HG02870 (cell line): ENCODE measurements at regions not wholly inside any gene's neighbourhood (a gene's known extent, or its start where the extent isn't known, plus 50 kb on each side); places are given as distances from the start of the nearest gene placed in this dataset.
"Not testable (repeated sequence)": the region's sequence is repeated elsewhere in the genome, so short reads cannot be mapped to it uniquely, and the experiment has no call there.

Experiments
- ATAC-seq: cut with Tn5 transposase; IDR thresholded peaks from one replicate; pipeline ENCODE4 v1.9.1; 2021; ENCODE audit warnings: mild to moderate bottlenecking, moderate library complexity; ENCODE audit not compliant: unreplicated experiment

DNA sequence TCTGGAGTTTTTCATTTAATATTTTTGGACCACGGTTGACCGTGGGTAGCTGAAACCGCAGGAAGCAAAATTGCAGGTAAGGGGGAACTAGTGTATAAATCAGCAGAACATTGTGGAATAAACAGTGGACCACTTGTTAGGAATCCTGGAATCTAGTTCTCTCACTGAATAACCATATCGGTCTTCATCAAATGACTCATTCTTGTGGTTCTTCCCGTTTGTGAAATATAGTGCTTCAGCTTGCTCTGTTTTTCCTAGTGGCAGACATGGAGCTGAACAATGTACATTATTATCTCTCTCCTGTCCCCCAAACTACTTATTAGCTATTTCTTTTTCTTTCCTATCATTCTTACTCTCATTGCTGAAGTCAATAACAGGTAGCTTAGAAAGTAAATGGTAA lies 61.9 kb downstream of the HSPA13 start:
- no peak for ATAC-seq

GRCh38 chr21:14319805-14320204 lies 63.1 kb downstream of the HSPA13 start:
- ATAC-seq, result no peak

- no peak for ATAC-seq
Measured at GRCh38 chr21:14318578-14318977, 64.4 kb downstream of the HSPA13 start.

GRCh38 chr21:14317507-14317906 lies 65.4 kb downstream of the HSPA13 start:
- ATAC-seq, result no peak

DNA sequence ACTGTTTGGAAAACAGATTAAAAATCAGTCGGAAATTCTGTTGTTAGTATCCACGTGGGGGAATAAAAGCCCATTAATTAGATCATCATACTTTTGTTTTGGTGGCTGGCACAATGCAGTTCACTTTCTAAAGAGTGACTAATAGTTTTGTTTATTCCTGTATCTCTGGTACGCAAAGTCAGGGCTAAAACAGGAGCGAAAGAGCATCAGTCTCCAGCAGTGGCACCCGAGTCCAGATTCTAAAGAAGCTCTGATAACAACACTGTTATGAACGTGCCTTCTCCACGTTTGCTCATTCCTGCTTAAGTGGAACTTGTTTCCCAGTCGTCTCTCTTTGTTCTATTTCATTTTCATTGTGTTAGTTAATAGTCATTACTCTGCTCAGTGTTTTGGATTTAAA lies 69.6 kb downstream of the HSPA13 start:
- ATAC-seq, result no peak

- ATAC-seq, result no peak
Measured at GRCh38 chr21:14312871-14313270, 70.1 kb downstream of the HSPA13 start.

- ATAC-seq, result peak; percentile 58
Measured at GRCh38 chr21:14308234-14308633, 74.7 kb downstream of the HSPA13 start.

DNA sequence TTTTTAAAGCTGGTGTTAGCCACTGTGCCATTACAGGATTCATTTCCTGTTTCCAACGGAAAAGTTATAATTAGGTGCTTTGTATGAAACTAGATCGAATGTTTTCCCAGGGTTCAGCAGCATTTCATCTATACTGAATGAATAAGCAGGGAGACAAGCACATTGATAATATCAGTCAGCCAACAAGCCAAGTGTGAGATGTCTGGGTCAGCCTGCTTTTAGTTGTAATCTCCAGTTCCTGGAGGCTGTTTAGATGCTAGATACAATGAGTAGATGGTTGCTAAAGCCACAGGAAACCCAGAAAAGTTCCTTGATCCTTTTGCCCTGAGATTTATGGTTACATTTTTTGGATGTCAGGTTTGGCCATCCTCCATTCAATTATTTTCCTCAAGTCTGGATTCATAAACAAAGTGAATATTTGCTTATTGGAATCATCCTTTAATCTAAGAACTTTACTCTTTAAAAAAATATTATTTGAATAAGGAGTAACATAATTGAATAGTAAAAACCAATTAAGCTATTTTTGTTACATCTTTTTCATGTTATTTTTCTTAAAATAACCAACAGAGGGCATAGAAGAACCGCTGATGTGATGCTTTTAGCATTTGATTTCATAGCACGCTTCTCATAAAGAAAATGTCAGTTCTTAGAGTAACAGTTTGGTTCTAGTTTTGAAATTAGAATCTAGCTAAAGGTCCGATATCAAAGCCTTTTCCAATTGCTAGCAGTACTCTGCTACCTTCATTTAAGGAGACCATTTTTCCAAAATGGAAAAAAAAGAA lies 76.6 kb downstream of the HSPA13 start:
- ATAC-seq, result no peak

DNA sequence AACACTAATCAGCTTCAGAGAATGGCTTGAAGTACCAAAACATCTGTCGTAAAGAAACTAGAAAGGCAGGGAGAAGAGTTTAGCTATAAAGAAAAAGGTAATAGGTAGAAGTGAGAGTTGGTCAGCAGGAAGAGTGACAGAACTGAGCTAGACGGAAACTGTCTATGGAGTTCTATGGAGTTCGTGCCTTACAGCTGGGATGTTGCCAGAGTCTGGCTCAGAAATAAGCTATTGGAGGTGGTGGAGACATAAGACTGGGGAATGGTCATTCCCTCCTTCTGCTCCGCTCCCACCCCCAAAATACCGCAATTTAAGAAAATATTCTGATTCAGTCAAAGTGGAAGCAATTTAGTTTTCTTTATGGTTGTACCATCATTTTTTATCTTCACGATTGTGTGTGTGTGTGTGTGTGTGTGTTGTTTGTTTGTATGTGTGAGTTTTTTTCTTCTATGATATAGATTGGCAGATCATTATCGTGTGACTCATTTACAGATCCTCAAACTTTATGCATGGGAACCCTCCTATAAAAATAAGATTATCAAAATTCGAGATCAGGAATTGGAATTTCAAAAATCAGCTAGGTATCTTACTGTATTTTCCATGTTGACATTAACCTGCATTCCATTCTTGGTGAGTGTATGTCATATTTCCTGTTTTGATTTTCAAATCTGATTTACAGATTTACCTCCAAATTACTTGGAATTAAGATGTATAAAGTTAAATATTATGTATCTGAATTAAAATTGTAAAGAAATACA lies 79.0 kb downstream of the HSPA13 start:
- ATAC-seq, result no peak

DNA sequence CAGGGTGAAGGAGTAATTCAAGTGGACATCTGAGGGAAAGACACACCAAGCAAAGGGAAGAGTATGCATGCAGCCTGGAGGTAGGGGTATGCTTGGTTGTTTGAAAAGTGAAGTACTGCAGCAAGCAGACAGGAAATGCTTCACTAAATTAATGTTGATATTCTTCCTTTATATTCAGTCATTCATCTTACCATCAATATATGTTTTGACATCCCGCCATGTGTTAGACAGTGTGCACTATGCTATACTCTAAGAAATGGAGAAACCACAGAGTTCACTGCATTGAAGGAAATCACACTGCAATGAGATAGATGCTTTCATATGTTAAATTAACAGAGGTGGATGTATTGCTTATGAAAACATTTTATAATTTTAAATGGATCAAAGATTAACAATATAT lies 82.9 kb downstream of the HSPA13 start:
- no peak for ATAC-seq

DNA sequence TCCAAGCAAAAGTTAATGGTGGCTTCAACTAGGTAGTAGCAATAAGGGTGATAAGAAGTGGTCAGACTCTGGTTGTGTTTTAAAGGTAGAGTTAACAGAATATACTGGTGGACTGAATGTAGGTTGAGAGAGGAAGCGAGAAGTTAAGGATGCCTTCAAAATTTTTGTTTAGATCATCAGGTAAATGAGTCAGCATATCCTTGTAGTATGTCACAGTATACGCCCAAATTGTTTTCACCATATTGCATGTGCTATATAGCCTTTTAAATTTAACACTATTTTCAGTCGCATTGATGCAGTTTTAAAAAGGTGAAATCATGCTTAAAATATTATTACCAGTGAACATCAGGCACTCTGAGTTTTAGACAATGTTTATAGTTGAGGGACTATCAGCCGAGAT lies 74.6 kb downstream of the RBM11 start:
- ATAC-seq, result no peak

GRCh38 chr21:14288922-14289321 lies 73.0 kb downstream of the RBM11 start:
- no peak for ATAC-seq

- ATAC-seq, result no peak
Measured at GRCh38 chr21:14285147-14285761, 69.3 kb downstream of the RBM11 start.

DNA sequence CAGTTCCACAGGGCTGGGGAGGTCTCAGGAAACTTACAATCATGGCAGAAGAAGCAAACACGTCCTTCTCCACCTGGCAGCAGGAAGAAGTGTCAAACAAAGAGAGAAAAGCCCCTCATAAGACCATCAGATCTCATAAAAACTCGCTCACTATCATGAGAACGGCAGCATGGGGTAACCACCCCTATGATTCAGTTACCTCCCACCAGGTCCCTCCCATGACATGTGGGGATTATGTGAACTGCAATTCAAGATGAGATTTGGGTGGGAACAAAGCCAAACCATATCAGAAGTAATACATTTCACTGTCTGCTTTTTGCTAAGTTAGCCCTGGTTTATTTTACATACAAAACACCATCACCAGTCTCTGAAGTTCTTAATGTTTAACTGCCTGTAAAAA lies 68.5 kb downstream of the RBM11 start:
- ATAC-seq, result no peak

DNA sequence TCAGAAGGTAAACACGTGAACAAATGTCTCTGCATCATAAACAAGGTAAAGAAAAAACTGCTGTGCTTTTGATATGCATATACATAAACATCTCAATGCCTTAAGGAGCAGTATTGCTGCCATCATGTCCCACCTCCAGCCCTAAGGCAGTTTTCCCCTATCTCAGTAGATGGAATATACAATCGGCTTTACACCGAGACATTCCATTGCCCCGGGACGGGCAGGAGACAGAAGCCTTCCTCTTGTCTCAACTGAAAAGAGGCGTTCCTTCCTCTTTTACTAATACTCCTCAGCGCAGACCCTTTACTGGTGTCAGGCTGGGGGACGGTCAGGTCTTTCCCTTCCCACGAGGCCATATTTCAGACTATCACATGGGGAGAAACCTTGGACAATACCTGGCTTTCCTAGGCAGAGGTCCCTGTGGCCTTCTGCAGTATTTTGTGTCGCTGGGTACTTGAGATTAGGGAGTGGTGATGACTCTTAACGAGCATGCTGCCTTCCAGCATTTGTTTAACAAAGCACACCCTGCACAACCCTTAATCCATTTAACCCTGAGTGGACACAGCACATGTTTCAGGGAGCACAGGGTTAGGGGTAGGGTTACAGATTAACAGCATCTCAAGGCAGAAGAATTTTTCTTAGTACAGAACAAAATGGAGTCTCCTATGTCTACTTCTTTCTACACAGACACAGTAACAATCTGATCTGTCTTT lies 65.4 kb downstream of the RBM11 start:
- ATAC-seq, result not testable (repeated sequence)
